Uterus (tissue), 2 donors: ENCODE measurements at regions not wholly inside any gene's neighbourhood (a gene's known extent, or its start where the extent isn't known, plus 50 kb on each side); places are given as distances from the start of the nearest gene placed in this dataset.

Experiments
- CTCF ChIP-seq, 4 experiments: fragments of 200-600 bp in 2 of 4; fragments of 450-650 bp in 2 of 4; sonication (generic) in 2 of 4; IDR thresholded peaks; one replicate each; pipeline ENCODE4 v1.5.1; 2016 to 2019; ENCODE audit warnings: antibody characterized with exemption in 4 of 4, mild to moderate bottlenecking in 2 of 4, moderate library complexity in 1 of 4
- POLR2A ChIP-seq, 2 donors: fragments of 450-650 bp; IDR thresholded peaks; one replicate each; pipeline ENCODE4 v1.6.1; 2016; ENCODE audit warnings: antibody characterized with exemption in 2 of 2, mild to moderate bottlenecking in 1 of 2, moderate library complexity in 1 of 2

DNA sequence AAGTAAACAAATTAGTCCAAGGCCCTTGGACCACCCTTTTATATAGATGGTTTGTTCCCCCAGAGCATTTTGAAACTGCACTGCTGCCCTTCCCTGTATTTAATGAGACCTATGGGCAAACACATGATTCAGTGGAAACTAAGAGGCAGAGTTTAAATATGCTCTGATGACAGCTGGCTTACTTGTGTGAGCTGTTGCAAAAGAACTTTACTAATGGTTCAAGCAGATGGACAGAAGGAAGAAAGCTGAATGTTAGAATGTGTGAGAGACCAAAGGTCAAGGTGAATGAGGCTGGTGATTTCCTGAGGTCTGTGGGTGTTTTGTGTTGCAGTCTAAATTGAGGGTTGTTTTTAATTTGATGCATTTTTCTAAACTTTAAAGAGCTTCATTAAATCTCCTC lies 123.0 kb upstream of the CEP162 start:
- TF ChIP-seq POLR2A (IDR thresholded peaks at IDR 0.05) (no peak), CTCF (IDR thresholded peaks at IDR 0.05) (no peak)
